Trophoblast cell (in vitro differentiated cells and primary cell): ENCODE measurements at regions not wholly inside any gene's neighbourhood (a gene's known extent, or its start where the extent isn't known, plus 50 kb on each side); places are given as distances from the start of the nearest gene placed in this dataset.

Experiments
- DNase-seq, 2 donors: peaks; one replicate each; pipeline ENCODE4 v3.0.0-alpha.2; 2016
- H2AFZ ChIP-seq: 2 replicates; pipeline ENCODE4 v1.6.1; 2013; ENCODE audit warnings: low read length, moderate library complexity, mild to moderate bottlenecking; ENCODE audit not compliant: insufficient read depth, poor library complexity
- H2AK5ac ChIP-seq: 2 replicates; pipeline ENCODE4 v1.6.1; 2013; ENCODE audit warnings: mild to moderate bottlenecking, low read length
- H2BK120ac ChIP-seq: 2 replicates; pipeline ENCODE4 v1.6.1; 2013; ENCODE audit warnings: low read length, mild to moderate bottlenecking, moderate library complexity; ENCODE audit not compliant: insufficient read depth, poor library complexity
- H2BK12ac ChIP-seq: 2 replicates; pipeline ENCODE4 v1.6.1; 2013; ENCODE audit warnings: mild to moderate bottlenecking, low read length, moderate library complexity
- H2BK5ac ChIP-seq: 2 replicates; pipeline ENCODE4 v1.6.1; 2013; ENCODE audit warnings: low read length, low read depth, moderate library complexity, mild to moderate bottlenecking; ENCODE audit not compliant: poor library complexity
- H3K14ac ChIP-seq: 2 replicates; pipeline ENCODE4 v1.6.1; 2013; ENCODE audit warnings: mild to moderate bottlenecking, low read length
- H3K18ac ChIP-seq: 2 replicates; pipeline ENCODE4 v1.6.1; 2013; ENCODE audit warnings: mild to moderate bottlenecking, low read length
- H3K23ac ChIP-seq: 2 replicates; pipeline ENCODE4 v1.6.1; 2013; ENCODE audit warnings: low read length
- H3K27ac ChIP-seq: 2 replicates; pipeline ENCODE4 v1.5.1; 2013; ENCODE audit warnings: low read depth, mild to moderate bottlenecking, inconsistent platforms, low read length, moderate library complexity
- H3K27me3 ChIP-seq: 2 replicates; pipeline ENCODE4 v1.6.1; 2013; ENCODE audit warnings: inconsistent platforms, mild to moderate bottlenecking, low read length, moderate library complexity; ENCODE audit not compliant: insufficient read depth
- H3K36me3 ChIP-seq, 2 experiments: 1 replicate in 1 of 2; 2 replicates in 1 of 2; pipeline ENCODE4 v1.6.1; 2013; ENCODE audit warnings: low read length in 2 of 2, mild to moderate bottlenecking in 2 of 2, moderate library complexity in 1 of 2; ENCODE audit not compliant: insufficient read depth in 2 of 2, control insufficient read depth in 1 of 2
- H3K4ac ChIP-seq: 2 replicates; pipeline ENCODE4 v1.6.1; 2013; ENCODE audit warnings: low read depth, mild to moderate bottlenecking, low read length, moderate library complexity
- H3K4me1 ChIP-seq, 2 experiments: 1 replicate in 1 of 2; 2 replicates in 1 of 2; pipeline ENCODE4 v1.6.1; 2013; ENCODE audit warnings: low read length in 2 of 2, mild to moderate bottlenecking in 2 of 2, moderate library complexity in 1 of 2; ENCODE audit not compliant: insufficient read depth in 2 of 2, control insufficient read depth in 1 of 2
- H3K4me2 ChIP-seq: 2 replicates; pipeline ENCODE4 v1.6.1; 2013; ENCODE audit warnings: inconsistent platforms, mild to moderate bottlenecking, low read length, moderate library complexity
- H3K4me3 ChIP-seq: 2 replicates; pipeline ENCODE4 v1.5.1; 2013; ENCODE audit warnings: mild to moderate bottlenecking, low read depth, low read length, inconsistent platforms
- H3K79me1 ChIP-seq: one replicate; pipeline ENCODE4 v1.6.1; 2013; ENCODE audit warnings: low read length
- H3K79me2 ChIP-seq: 2 replicates; pipeline ENCODE4 v1.6.1; 2013; ENCODE audit warnings: low read length, mild to moderate bottlenecking; ENCODE audit not compliant: control insufficient read depth, insufficient read depth, poor library complexity
- H3K9ac ChIP-seq: 2 replicates; pipeline ENCODE4 v1.6.1; 2013; ENCODE audit warnings: mild to moderate bottlenecking, low read length
- H3K9me3 ChIP-seq: 2 replicates; pipeline ENCODE4 v1.6.1; 2013; ENCODE audit warnings: low read depth, mild to moderate bottlenecking, control low read depth, inconsistent platforms, low read length; ENCODE audit not compliant: insufficient read depth
- H4K12ac ChIP-seq: 2 replicates; pipeline ENCODE4 v1.6.1; 2013; ENCODE audit warnings: low read depth, mild to moderate bottlenecking, low read length, moderate library complexity
- H4K8ac ChIP-seq: 2 replicates; pipeline ENCODE4 v1.6.1; 2013; ENCODE audit warnings: low read depth, mild to moderate bottlenecking, low read length, moderate library complexity
- H4K91ac ChIP-seq: one replicate; pipeline ENCODE4 v1.6.1; 2013; ENCODE audit warnings: low read depth, mild to moderate bottlenecking, low read length, moderate library complexity
- WGBS: extraction: QIAGEN DNeasy Blood & Tissue Kit; methylation state at CpG from one replicate; pipeline ENCODE4 v1.1.7; 2013; ENCODE audit warnings: missing lambda C conversion rate; ENCODE audit not compliant: insufficient read length, insufficient coverage; ENCODE audit errors: extremely low coverage; 5-methylcytosine and 5-hydroxymethylcytosine counted together

DNA sequence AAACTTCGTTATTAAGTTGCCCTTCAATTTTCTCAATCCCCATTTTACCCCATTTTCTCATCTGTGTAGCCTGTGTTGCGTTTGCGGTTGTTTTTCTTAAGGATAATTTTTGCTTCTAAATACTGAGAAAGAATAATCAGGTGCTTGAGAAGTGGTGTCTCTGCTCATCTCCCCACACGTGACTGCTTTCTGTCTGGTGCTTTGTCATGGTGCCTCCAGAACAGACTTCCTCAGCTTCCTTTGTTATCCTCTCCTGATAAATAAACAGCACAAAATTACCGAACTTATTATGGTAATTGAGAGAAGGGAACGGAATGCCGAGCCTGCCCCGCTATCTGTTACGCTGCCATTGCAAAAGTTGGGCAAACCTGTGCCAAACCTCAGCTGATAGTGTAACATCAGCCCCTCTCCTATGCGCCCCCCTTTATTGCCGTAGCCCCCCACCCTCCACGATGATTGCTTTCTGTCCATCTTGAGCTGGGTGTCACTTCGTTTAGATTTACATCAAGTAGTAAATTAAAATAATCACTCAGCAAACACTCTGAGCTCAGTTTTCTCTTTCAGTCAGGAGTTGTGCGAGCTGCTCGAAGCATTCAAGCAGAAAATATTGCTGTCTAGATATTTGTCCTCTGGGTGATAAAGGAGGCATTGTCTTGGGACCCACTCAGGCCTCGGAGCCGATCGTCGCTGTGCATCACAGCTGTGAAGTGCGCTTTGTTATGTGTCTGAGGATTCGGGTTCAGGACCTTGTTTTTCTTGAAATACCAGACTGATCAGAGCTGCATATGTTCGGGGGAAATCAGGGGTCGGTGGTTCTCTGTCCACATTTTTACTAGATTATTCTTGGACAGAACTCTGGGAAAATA lies 1008.5 kb upstream of the FANCL start:
- Histone ChIP-seq H3K4ac (peak overlapping the region; percentile 59), H3K14ac (peak overlapping the region; percentile 57), H2BK12ac (peak overlapping the region; percentile 19), H3K4me2 (peak overlapping the region; percentile 49), H3K23ac (no peak overlapping the region), H3K27ac (peak overlapping the region; percentile 51), H3K9me3 (no peaks in the 10 kb centered on the region), H2AK5ac (no peak overlapping the region), H4K91ac (peak overlapping the region; percentile 64), H3K79me1 (peaks cover 6% of the 10 kb centered on the region), H3K4me3 (no peak overlapping the region), H3K18ac (peak overlapping the region; percentile 61), H3K36me3 (no peaks in the 10 kb centered on the region), H3K9ac (no peak overlapping the region), H4K8ac (peak overlapping the region; percentile 46), H2BK5ac (peak overlapping the region; percentile 45), H2AFZ (peak overlapping the region; percentile 43), H3K79me2 (no peaks in the 10 kb centered on the region), H3K4me1 (peaks cover 4 to 6% of the 10 kb centered on the region in 2 experiments), H4K12ac (no peak overlapping the region), H3K27me3 (no peaks in the 10 kb centered on the region), H2BK120ac (peak overlapping the region; percentile 14)
- WGBS, result no CpG with 5 or more reads among the region's 23 CpGs
- peak in 1 of 2 donors; percentile 1 for DNase-seq

GRCh38 chr2:59239146-59239545 lies 998.0 kb upstream of the FANCL start:
- Histone ChIP-seq H3K36me3 (no peaks in the 10 kb centered on the region), H3K79me2 (no peaks in the 10 kb centered on the region), H3K4me1 (no peaks in the 10 kb centered on the region), H3K9ac (no peak overlapping the region), H2BK120ac (no peak overlapping the region), H4K12ac (no peak overlapping the region), H3K4ac (no peak overlapping the region), H2AFZ (no peak overlapping the region), H3K9me3 (no peaks in the 10 kb centered on the region), H3K4me2 (no peak overlapping the region), H3K4me3 (no peak overlapping the region), H3K18ac (no peak overlapping the region), H4K8ac (no peak overlapping the region), H3K23ac (no peak overlapping the region), H2BK5ac (no peak overlapping the region), H2BK12ac (no peak overlapping the region), H2AK5ac (no peak overlapping the region), H3K27ac (no peak overlapping the region), H3K27me3 (no peaks in the 10 kb centered on the region), H3K14ac (no peak overlapping the region), H3K79me1 (no peaks in the 10 kb centered on the region), H4K91ac (no peak overlapping the region)
- no peak for DNase-seq
- WGBS, result no CpG with 5 or more reads among the region's 4 CpGs

- Histone ChIP-seq H2AFZ (no peak overlapping the region), H3K27me3 (no peaks in the 10 kb centered on the region), H2BK120ac (no peak overlapping the region), H4K12ac (no peak overlapping the region), H4K91ac (no peak overlapping the region), H3K4me2 (no peak overlapping the region), H3K79me1 (no peaks in the 10 kb centered on the region), H3K4me3 (no peak overlapping the region), H2AK5ac (no peak overlapping the region), H3K23ac (no peak overlapping the region), H4K8ac (no peak overlapping the region), H2BK12ac (no peak overlapping the region), H3K18ac (no peak overlapping the region), H3K36me3 (no peaks in the 10 kb centered on the region), H3K4ac (no peak overlapping the region), H3K14ac (no peak overlapping the region), H3K79me2 (no peaks in the 10 kb centered on the region), H3K9me3 (no peaks in the 10 kb centered on the region), H2BK5ac (no peak overlapping the region), H3K9ac (no peak overlapping the region), H3K27ac (no peak overlapping the region), H3K4me1 (no peaks in the 10 kb centered on the region)
- WGBS, result no CpG with 5 or more reads among the region's 2 CpGs
- no peak for DNase-seq
Measured at GRCh38 chr2:59237311-59237710, 996.2 kb upstream of the FANCL start.

DNA sequence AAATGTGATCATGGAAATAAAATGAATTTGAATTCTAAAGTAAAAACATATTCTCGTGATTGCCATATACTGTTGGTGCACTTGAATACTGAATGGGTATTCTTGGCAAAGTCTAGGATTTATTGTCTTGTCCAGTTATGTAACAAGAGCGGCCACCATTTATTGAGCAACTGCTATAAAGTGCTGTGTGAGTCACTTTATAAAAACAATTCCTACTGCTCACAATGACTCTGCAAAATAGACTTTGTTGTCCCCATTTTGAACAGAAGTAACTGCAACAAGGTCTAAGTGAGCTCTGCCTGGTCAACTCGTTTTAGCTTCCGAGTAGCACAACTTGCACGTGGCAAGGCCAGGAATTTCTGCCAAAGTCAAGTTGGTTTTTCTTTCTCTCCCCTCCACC lies 995.6 kb upstream of the FANCL start:
- Histone ChIP-seq H4K8ac (no peak overlapping the region), H2BK12ac (no peak overlapping the region), H3K4me3 (no peak overlapping the region), H3K79me1 (no peaks in the 10 kb centered on the region), H3K79me2 (no peaks in the 10 kb centered on the region), H2BK120ac (no peak overlapping the region), H3K4ac (no peak overlapping the region), H2AK5ac (no peak overlapping the region), H4K12ac (no peak overlapping the region), H2AFZ (no peak overlapping the region), H3K4me1 (no peaks in the 10 kb centered on the region), H3K18ac (no peak overlapping the region), H3K9me3 (no peaks in the 10 kb centered on the region), H4K91ac (no peak overlapping the region), H3K9ac (no peak overlapping the region), H3K4me2 (no peak overlapping the region), H3K23ac (no peak overlapping the region), H3K36me3 (no peaks in the 10 kb centered on the region), H3K27me3 (no peaks in the 10 kb centered on the region), H3K14ac (no peak overlapping the region), H3K27ac (no peak overlapping the region), H2BK5ac (no peak overlapping the region)
- no CpG with 5 or more reads among the region's 5 CpGs for WGBS
- no peak for DNase-seq
